ENCODE measurements at regions not wholly inside any gene's neighbourhood (a gene's known extent, or its start where the extent isn't known, plus 50 kb on each side); places are given as distances from the start of the nearest gene placed in this dataset.

- TF ChIP-seq, protein P1, sequence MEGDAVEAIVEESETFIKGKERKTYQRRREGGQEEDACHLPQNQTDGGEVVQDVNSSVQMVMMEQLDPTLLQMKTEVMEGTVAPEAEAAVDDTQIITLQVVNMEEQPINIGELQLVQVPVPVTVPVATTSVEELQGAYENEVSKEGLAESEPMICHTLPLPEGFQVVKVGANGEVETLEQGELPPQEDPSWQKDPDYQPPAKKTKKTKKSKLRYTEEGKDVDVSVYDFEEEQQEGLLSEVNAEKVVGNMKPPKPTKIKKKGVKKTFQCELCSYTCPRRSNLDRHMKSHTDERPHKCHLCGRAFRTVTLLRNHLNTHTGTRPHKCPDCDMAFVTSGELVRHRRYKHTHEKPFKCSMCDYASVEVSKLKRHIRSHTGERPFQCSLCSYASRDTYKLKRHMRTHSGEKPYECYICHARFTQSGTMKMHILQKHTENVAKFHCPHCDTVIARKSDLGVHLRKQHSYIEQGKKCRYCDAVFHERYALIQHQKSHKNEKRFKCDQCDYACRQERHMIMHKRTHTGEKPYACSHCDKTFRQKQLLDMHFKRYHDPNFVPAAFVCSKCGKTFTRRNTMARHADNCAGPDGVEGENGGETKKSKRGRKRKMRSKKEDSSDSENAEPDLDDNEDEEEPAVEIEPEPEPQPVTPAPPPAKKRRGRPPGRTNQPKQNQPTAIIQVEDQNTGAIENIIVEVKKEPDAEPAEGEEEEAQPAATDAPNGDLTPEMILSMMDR (conservative IDR thresholded peaks at IDR 0.05; ENCODE audit: low read depth, low read length) = no peak
- TF ChIP-seq EZH2 (IDR thresholded peaks at IDR 0.05; ENCODE audit: borderline replicate concordance, low read depth, low read length, poor library complexity, severe bottlenecking) = no peak
These were observed 872.7 kb downstream of the EFNA5 start for GRCh38 chr5:106797996-106798395.

Measured in A673 (cell line).